ENCODE measurements at regions not wholly inside any gene's neighbourhood (a gene's known extent, or its start where the extent isn't known, plus 50 kb on each side); places are given as distances from the start of the nearest gene placed in this dataset.

DNA sequence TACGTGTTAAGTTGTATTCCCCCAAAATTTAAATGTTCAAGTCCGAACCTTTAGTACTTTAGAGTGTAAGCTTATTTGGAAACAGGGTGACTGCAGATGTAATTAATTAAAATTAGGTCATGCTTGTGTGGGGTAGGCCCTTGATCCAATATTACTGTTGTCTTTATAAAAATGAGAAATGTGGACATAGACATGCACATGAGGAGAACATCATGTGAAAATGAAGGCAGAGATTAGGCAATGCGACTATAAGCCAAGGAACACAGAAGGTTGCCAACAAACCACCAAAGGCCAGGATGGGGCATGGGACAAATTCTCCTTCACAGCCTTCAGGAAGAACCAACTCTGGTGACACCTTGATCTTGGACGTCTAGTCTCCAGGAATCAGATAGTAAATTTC lies 1698.4 kb upstream of the SLC10A2 start:
- Histone ChIP-seq H3K27me3 (replicated peaks; ENCODE audit: control insufficient read depth, insufficient read depth, low read length) (no peaks in the 10 kb centered on the region), H3K4me3 (replicated peaks; ENCODE audit: low read depth, low read length) (no peak overlapping the region), H3K36me3 (ENCODE audit: control insufficient read depth, insufficient read depth, low read length) (no peaks in the 10 kb centered on the region)
- TF ChIP-seq, protein P1, sequence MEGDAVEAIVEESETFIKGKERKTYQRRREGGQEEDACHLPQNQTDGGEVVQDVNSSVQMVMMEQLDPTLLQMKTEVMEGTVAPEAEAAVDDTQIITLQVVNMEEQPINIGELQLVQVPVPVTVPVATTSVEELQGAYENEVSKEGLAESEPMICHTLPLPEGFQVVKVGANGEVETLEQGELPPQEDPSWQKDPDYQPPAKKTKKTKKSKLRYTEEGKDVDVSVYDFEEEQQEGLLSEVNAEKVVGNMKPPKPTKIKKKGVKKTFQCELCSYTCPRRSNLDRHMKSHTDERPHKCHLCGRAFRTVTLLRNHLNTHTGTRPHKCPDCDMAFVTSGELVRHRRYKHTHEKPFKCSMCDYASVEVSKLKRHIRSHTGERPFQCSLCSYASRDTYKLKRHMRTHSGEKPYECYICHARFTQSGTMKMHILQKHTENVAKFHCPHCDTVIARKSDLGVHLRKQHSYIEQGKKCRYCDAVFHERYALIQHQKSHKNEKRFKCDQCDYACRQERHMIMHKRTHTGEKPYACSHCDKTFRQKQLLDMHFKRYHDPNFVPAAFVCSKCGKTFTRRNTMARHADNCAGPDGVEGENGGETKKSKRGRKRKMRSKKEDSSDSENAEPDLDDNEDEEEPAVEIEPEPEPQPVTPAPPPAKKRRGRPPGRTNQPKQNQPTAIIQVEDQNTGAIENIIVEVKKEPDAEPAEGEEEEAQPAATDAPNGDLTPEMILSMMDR (IDR thresholded peaks at IDR 0.05; ENCODE audit: insufficient read depth, low read length, poor library complexity, severe bottlenecking): no peak
- no peak for DNase-seq (ENCODE audit: extremely low read depth, insufficient read length)

DNA sequence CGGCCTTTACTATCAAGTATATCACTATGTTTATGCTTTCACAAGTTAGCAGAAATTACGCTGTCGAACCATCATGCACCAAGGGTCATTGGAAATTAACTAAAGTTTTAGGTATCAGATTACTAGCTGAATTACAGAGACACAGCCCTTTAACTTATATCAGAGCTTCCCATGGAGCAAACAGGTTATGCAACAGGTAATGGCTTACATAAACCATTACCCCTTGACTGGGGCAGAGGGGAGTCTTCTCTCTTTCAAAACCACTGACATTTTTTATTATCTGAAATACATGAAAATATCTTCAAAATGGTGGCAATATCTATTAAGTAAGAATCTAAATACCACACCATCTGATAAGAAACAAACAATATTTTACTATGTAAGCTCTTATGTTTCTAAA lies 1692.9 kb upstream of the SLC10A2 start:
- TF ChIP-seq, protein P1 (IDR thresholded peaks at IDR 0.05; ENCODE audit: insufficient read depth, low read length, poor library complexity, severe bottlenecking): no peak

DNA sequence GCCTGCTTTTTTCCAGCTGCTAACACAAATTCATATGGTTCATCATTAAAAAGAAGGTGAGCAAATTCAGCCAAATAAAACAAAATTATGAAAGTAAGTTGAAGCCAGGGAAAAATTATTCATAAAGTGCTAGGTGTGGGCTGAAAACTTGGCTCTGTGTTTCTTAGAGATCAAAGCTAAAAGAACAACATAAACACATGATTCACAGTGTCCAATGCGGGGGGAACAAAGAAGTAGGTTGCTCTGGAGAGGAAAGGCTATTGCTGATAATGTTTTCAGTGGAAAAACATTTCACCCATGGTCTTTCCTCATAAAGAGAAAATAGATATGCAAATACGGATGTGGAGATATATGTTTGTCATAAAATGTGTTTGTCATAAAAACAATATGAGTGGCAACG lies 1691.5 kb upstream of the SLC10A2 start:
- H3K27me3 ChIP-seq (replicated peaks; ENCODE audit: control insufficient read depth, insufficient read depth, low read length): no peaks in the 10 kb centered on the region
- H3K36me3 ChIP-seq (ENCODE audit: control insufficient read depth, insufficient read depth, low read length): no peaks in the 10 kb centered on the region
- DNase-seq (ENCODE audit: extremely low read depth, insufficient read length): no peak
- H3K4me3 ChIP-seq (replicated peaks; ENCODE audit: low read depth, low read length): no peak overlapping the region
- TF ChIP-seq, protein P1 (IDR thresholded peaks at IDR 0.05; ENCODE audit: insufficient read depth, low read length, poor library complexity, severe bottlenecking): no peak

More for the DNA sequence above, 1692.9 kb upstream of the SLC10A2 start:
- Histone ChIP-seq H3K36me3 (ENCODE audit: control insufficient read depth, insufficient read depth, low read length) (no peaks in the 10 kb centered on the region), H3K27me3 (replicated peaks; ENCODE audit: control insufficient read depth, insufficient read depth, low read length) (no peaks in the 10 kb centered on the region), H3K4me3 (replicated peaks; ENCODE audit: low read depth, low read length) (no peak overlapping the region)
- no peak for DNase-seq (ENCODE audit: extremely low read depth, insufficient read length)

DNA sequence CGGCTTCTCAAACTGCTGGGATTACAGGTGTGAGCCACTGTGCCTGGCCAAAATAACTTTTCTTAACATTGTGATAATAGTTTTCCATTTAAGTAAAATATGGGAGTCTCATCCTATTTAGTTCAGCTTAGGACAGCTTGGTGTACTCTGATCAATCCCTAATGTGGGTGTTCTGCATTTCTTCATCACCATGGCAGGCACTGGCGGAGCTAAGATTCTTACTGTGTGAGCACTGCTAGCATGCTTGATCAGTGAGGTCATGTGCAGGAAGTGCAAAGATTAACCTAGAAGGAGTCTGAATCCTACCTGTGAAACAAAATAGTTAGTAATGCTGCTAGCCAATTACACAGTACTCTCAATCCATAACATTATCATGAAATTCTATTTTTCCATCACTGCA lies 1684.2 kb upstream of the SLC10A2 start:
- DNase-seq (ENCODE audit: extremely low read depth, insufficient read length): no peak
- Histone ChIP-seq H3K27me3 (replicated peaks; ENCODE audit: control insufficient read depth, insufficient read depth, low read length) (no peaks in the 10 kb centered on the region; the same call in 1 of the 2 replicates), H3K4me3 (replicated peaks; ENCODE audit: low read depth, low read length) (no peak overlapping the region), H3K36me3 (ENCODE audit: control insufficient read depth, insufficient read depth, low read length) (no peaks in the 10 kb centered on the region)
- TF ChIP-seq, protein P1 (IDR thresholded peaks at IDR 0.05; ENCODE audit: insufficient read depth, low read length, poor library complexity, severe bottlenecking): no peak

DNA sequence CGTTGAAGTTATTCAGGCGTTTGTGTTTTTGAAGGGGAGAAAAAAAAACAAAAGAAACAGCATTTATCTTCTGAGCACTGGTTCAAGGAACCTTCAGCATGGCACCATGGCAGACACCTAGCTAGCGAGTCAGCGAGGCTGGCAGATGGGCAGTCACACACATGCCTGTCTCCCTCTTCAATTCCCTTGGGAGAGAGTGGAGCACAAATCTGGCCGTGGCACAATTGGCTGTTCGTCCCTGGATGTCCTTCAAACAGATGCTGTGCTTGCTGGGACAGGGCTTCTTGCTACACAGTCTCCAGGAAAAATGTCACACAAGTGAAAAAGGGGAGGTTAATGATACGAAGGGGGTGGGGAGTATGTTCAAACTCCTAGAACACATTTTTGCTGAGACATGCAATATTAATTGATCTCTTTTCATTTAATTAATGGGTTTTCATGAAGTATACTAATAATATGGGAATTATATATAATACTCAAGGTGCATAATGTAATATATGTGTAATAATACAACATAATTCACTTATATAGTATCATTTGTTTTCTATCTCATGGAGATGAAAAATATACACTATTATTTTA lies 1674.5 kb upstream of the SLC10A2 start:
- DNase-seq (ENCODE audit: extremely low read depth, insufficient read length): no peak
- Histone ChIP-seq H3K4me3 (replicated peaks; ENCODE audit: low read depth, low read length) (no peak overlapping the region), H3K36me3 (ENCODE audit: control insufficient read depth, insufficient read depth, low read length) (no peaks in the 10 kb centered on the region), H3K27me3 (replicated peaks; ENCODE audit: control insufficient read depth, insufficient read depth, low read length) (no peaks in the 10 kb centered on the region; the same call in 1 of the 2 replicates)
- TF ChIP-seq, protein P1 (IDR thresholded peaks at IDR 0.05; ENCODE audit: insufficient read depth, low read length, poor library complexity, severe bottlenecking): no peak

DNA sequence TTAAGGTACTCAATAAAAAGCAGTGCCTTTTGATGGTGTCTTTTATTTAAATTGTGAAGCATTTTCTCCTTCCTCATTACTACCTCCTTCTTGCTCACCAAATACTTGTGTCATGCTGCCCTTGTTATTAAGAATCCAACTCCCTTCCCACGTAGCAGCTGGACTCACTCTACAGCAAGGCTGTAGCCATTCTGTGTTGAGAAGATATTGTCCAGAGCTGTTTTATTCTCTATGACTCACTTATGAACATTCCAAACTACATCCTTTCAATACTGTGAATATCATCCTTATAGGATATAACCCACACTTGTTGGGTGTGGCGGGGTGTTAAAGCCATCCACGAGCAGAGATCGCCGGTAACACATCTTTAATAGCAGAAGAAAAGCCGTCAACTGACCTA lies 1671.5 kb upstream of the SLC10A2 start:
- DNase-seq (ENCODE audit: extremely low read depth, insufficient read length): no peak
- no peaks in the 10 kb centered on the region for H3K27me3 ChIP-seq (replicated peaks; ENCODE audit: control insufficient read depth, insufficient read depth, low read length)
- TF ChIP-seq, protein P1 (IDR thresholded peaks at IDR 0.05; ENCODE audit: insufficient read depth, low read length, poor library complexity, severe bottlenecking): no peak
- H3K4me3 ChIP-seq (replicated peaks; ENCODE audit: low read depth, low read length): no peak overlapping the region
- H3K36me3 ChIP-seq (ENCODE audit: control insufficient read depth, insufficient read depth, low read length): no peaks in the 10 kb centered on the region
